SU-DHL-6 (cell line): ENCODE measurements at regions not wholly inside any gene's neighbourhood (a gene's known extent, or its start where the extent isn't known, plus 50 kb on each side); places are given as distances from the start of the nearest gene placed in this dataset.

Source experiments
- H2AFZ ChIP-seq: fragments of 200-600 bp; sonication (generic); 2 replicates; pipeline ENCODE4 v1.6.1; 2014; ENCODE audit warnings: low read depth, mild to moderate bottlenecking, moderate library complexity, mixed read lengths, antibody characterized with exemption, low read length; ENCODE audit not compliant: severe bottlenecking
- H3F3A ChIP-seq: fragments of 200-600 bp; shearing (Covaris generic); 2 replicates; pipeline ENCODE4 v1.6.0; 2016; ENCODE audit warnings: antibody characterized with exemption, mild to moderate bottlenecking; ENCODE audit not compliant: insufficient read depth
- H3K27ac ChIP-seq: fragments of 200-600 bp; sonication (generic); 2 replicates; pipeline ENCODE4 v1.5.1; 2016; ENCODE audit warnings: low read depth, mild to moderate bottlenecking, low read length, moderate library complexity, mixed read lengths
- H3K27me3 ChIP-seq: fragments of 200-600 bp; sonication (generic), shearing (Covaris generic); 2 replicates; pipeline ENCODE4 v1.6.0; 2014; ENCODE audit warnings: mild to moderate bottlenecking, low read length
- H3K36me3 ChIP-seq: fragments of 200-600 bp; sonication (generic); 2 replicates; pipeline ENCODE4 v1.6.1; 2014; ENCODE audit warnings: mild to moderate bottlenecking, low read length, mixed read lengths
- H3K4me2 ChIP-seq: fragments of 300-600, 200-600 bp; shearing (Covaris generic), sonication (generic); 2 replicates; pipeline ENCODE4 v1.6.0; 2014; ENCODE audit warnings: low read length, low read depth, mild to moderate bottlenecking; ENCODE audit not compliant: poor library complexity, severe bottlenecking
- H3K4me3 ChIP-seq: fragments of 200-600 bp; sonication (generic); 2 replicates; pipeline ENCODE4 v1.5.1; 2014; ENCODE audit warnings: antibody characterized with exemption, low read length, mild to moderate bottlenecking, mixed read lengths; ENCODE audit not compliant: insufficient read depth, poor library complexity, severe bottlenecking
- H3K79me2 ChIP-seq: fragments of 200-600 bp; sonication (generic); 2 replicates; pipeline ENCODE4 v1.6.1; 2014; ENCODE audit warnings: mild to moderate bottlenecking, low read length, moderate library complexity; ENCODE audit not compliant: insufficient read depth
- H3K9ac ChIP-seq: fragments of 200-600 bp; sonication (generic); 2 replicates; pipeline ENCODE4 v1.7.0; 2014; ENCODE audit warnings: mild to moderate bottlenecking, low read length
- H3K9me2 ChIP-seq: fragments of 200-600 bp; sonication (generic); replicated peaks from 2 replicates; pipeline ENCODE4 v1.6.1; 2014; ENCODE audit warnings: low read length; ENCODE audit not compliant: insufficient read depth
- H3K9me3 ChIP-seq: fragments of 200-600 bp; sonication (generic); 2 replicates; pipeline ENCODE4 v1.6.1; 2014; ENCODE audit warnings: low read length, mixed read lengths; ENCODE audit not compliant: insufficient read depth
- H4K20me1 ChIP-seq: fragments of 200-600 bp; sonication (generic); 2 replicates; pipeline ENCODE4 v1.6.1; 2014; ENCODE audit warnings: low read depth, mild to moderate bottlenecking, antibody characterized with exemption, low read length, moderate library complexity, mixed read lengths
- EZH2phosphoT487 ChIP-seq: fragments of 200-600 bp; sonication (generic), shearing (Covaris generic); conservative IDR thresholded peaks from 2 replicates; pipeline ENCODE4 v1.6.1; 2018; ENCODE audit warnings: mild to moderate bottlenecking, antibody characterized with exemption, low read length, moderate library complexity, mixed read lengths
- TF ChIP-seq, protein P1 (sequence below): fragments of 200-600 bp; sonication (generic); IDR thresholded peaks from one replicate; pipeline ENCODE4 v1.5.1; 2017; ENCODE audit warnings: antibody characterized with exemption, mild to moderate bottlenecking, low read length, moderate library complexity; ENCODE audit not compliant: insufficient read depth, poor library complexity, severe bottlenecking

DNA sequence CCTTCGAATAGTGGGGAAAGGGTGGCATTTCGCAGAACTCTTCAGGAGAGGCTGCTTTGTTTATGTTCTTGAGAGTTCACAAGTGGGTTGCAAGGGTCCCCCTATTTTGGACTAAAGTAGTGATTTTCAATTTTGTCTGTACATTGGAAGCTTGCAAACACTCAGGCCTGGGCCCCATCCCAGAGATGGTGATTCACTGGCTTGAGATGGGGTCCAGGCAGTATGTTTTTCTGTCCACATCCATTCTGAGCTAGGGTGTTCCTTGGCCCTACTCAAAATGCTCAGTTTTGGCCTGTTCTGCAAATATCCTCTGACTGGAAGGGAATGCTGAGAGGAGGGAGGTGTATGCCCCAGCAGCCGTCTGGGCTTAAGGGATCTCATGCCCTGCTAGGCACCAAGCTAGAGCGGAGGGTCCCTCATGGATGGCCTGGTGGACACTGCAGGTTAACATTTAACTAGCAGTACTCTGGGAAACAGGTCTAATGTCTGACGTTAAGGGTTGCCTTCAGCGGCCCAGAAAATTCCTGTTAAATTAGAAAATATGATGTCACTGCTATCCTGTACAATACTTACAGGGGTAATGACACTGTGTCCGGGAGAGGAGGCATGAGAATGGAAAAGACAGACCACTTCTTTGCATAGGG is 181.4 kb downstream of the OPA1 start:
- Histone ChIP-seq H3K9me3 (no peaks in the 10 kb centered on the region), H3K4me2 (no peak overlapping the region), H3K4me3 (no peak overlapping the region), H3K27me3 (no peaks in the 10 kb centered on the region), H3K79me2 (no peaks in the 10 kb centered on the region), H3K36me3 (no peaks in the 10 kb centered on the region), H2AFZ (no peak overlapping the region), H4K20me1 (no peaks in the 10 kb centered on the region), H3K9me2 (no peaks in the 10 kb centered on the region), H3F3A (no peaks in the 10 kb centered on the region), H3K9ac (no peak overlapping the region), H3K27ac (no peak overlapping the region)
- TF ChIP-seq, protein P1, sequence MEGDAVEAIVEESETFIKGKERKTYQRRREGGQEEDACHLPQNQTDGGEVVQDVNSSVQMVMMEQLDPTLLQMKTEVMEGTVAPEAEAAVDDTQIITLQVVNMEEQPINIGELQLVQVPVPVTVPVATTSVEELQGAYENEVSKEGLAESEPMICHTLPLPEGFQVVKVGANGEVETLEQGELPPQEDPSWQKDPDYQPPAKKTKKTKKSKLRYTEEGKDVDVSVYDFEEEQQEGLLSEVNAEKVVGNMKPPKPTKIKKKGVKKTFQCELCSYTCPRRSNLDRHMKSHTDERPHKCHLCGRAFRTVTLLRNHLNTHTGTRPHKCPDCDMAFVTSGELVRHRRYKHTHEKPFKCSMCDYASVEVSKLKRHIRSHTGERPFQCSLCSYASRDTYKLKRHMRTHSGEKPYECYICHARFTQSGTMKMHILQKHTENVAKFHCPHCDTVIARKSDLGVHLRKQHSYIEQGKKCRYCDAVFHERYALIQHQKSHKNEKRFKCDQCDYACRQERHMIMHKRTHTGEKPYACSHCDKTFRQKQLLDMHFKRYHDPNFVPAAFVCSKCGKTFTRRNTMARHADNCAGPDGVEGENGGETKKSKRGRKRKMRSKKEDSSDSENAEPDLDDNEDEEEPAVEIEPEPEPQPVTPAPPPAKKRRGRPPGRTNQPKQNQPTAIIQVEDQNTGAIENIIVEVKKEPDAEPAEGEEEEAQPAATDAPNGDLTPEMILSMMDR: no peak
- no peak for TF ChIP-seq EZH2phosphoT487

DNA sequence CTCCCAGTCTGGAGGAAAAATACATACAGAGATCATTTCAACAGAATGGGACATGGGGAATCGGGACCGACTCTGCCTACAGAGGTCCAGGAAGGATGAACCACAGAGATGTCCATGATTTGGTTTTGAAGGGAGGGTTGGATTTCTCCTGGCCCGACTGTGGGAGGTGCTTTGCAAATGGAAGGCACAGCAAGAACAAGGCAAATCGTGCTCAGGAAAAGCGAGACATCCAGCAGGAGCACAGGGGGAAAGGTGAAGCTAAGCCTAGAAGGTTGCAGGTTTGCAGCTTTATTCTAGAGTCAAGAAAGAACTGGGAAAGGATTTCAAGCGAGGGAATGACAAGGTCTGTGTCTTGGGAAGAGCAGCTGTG is 181.9 kb downstream of the OPA1 start:
- no peaks in the 10 kb centered on the region for H3K79me2 ChIP-seq
- no peaks in the 10 kb centered on the region for H3K36me3 ChIP-seq
- H3K9me2 ChIP-seq: no peaks in the 10 kb centered on the region
- H2AFZ ChIP-seq: no peak overlapping the region
- H3K9ac ChIP-seq: no peak overlapping the region
- no peaks in the 10 kb centered on the region for H3K27me3 ChIP-seq
- no peaks in the 10 kb centered on the region for H3K9me3 ChIP-seq
- H3F3A ChIP-seq: no peaks in the 10 kb centered on the region
- H3K4me3 ChIP-seq: no peak overlapping the region
- no peak overlapping the region for H3K27ac ChIP-seq
- TF ChIP-seq EZH2phosphoT487: no peak
- TF ChIP-seq, protein P1: no peak
- H4K20me1 ChIP-seq: no peaks in the 10 kb centered on the region
- no peak overlapping the region for H3K4me2 ChIP-seq

DNA sequence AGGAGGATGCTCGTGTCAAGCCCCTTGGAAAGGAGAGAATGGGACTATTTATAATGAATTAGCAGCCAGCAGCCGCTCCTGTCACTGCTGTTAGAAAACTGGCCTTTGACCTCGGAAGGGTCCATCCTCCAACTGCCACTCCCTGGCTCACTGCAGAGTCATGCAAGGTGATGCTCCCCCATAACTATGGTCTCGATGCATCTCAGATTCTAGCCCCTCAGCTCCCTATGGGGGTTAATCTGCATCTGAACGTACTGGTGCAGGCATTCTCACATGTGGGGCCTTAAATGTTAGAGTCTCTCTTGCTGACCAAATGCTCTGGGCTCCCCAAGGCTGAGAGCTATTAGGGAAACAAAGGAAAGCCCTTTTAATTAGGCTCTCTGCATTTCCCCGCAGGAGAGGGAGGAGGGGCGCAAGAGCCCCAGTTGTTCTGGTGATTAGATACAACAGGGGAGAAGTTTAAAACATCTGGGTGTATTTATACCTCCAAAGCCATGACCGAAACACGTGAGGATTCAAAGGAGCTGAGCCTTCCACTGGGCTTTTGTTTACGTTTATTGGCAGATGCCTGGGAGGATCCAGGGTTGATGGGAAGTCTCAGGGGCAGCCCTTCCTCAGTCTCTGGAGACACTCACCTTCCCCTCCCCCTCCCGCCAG is 182.5 kb downstream of the OPA1 start:
- H4K20me1 ChIP-seq: no peaks in the 10 kb centered on the region

More for the DNA sequence above, 182.5 kb downstream of the OPA1 start:
- Histone ChIP-seq H3F3A (no peaks in the 10 kb centered on the region), H3K79me2 (no peaks in the 10 kb centered on the region), H3K36me3 (no peaks in the 10 kb centered on the region), H3K9ac (no peak overlapping the region), H3K27ac (no peak overlapping the region), H2AFZ (no peak overlapping the region), H3K27me3 (no peaks in the 10 kb centered on the region), H3K9me3 (no peaks in the 10 kb centered on the region), H3K4me2 (no peak overlapping the region), H3K9me2 (no peaks in the 10 kb centered on the region), H3K4me3 (no peak overlapping the region)
- no peak for TF ChIP-seq EZH2phosphoT487
- TF ChIP-seq, protein P1: no peak
